Peyer's patch (tissue), 4 donors: ENCODE measurements at regions not wholly inside any gene's neighbourhood (a gene's known extent, or its start where the extent isn't known, plus 50 kb on each side); places are given as distances from the start of the nearest gene placed in this dataset.

ENCODE experiments used
- CTCF ChIP-seq, 6 experiments: fragments of 450-650 bp in 4 of 6; fragments of 200-600 bp in 2 of 6; sonication (generic) in 1 of 6; IDR thresholded peaks; one replicate each; pipeline ENCODE4 v1.5.1; 2017 to 2019; ENCODE audit warnings: antibody characterized with exemption in 6 of 6, mild to moderate bottlenecking in 3 of 6, moderate library complexity in 1 of 6
- POLR2A ChIP-seq, 2 donors: fragments of 450-650 bp; IDR thresholded peaks; one replicate each; pipeline ENCODE4 v1.5.1; 2017; ENCODE audit warnings: antibody characterized with exemption in 2 of 2, mild to moderate bottlenecking in 2 of 2, moderate library complexity in 2 of 2

- TF ChIP-seq POLR2A (IDR thresholded peaks at IDR 0.05) (no peak), CTCF (IDR thresholded peaks at IDR 0.05) (no peak)
Observed at GRCh38 chrX:39582091-39582490, 515.7 kb downstream of the BCOR start.
